ENCODE measurements at regions not wholly inside any gene's neighbourhood (a gene's known extent, or its start where the extent isn't known, plus 50 kb on each side); places are given as distances from the start of the nearest gene placed in this dataset.

DNA sequence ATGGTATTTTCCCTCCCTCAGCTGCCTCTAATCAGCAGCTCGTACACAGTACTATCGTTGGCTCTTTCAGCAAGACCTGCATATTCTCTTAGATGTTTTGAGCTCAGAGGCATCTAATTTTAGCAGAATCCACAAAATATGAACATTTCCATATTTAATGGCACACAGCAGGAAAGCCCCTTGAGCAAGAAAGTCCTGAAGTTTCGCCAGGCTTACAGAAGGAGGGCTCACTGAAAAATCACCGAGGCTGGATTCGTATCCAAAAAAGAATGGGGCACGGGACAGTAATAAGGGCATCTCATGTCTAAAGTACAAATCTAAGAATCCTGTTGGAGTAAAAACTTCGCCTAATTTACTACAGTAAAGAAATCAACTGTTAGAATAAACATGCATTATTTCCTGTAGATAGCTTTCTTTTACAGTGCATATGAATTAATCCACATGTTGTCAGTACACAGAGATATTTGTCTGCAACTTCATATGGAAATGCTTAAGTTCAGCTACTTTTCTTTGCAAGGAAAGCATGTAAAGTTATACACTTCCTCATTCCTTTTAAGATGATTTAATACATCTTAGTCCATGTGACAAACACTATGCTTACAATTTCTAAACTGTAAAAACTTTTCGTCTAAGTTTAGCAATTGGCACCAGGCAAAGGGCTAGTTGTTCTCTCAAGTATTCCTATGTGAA lies 1205.3 kb upstream of the ADGRL4 start:
- TF ChIP-seq, protein P1, sequence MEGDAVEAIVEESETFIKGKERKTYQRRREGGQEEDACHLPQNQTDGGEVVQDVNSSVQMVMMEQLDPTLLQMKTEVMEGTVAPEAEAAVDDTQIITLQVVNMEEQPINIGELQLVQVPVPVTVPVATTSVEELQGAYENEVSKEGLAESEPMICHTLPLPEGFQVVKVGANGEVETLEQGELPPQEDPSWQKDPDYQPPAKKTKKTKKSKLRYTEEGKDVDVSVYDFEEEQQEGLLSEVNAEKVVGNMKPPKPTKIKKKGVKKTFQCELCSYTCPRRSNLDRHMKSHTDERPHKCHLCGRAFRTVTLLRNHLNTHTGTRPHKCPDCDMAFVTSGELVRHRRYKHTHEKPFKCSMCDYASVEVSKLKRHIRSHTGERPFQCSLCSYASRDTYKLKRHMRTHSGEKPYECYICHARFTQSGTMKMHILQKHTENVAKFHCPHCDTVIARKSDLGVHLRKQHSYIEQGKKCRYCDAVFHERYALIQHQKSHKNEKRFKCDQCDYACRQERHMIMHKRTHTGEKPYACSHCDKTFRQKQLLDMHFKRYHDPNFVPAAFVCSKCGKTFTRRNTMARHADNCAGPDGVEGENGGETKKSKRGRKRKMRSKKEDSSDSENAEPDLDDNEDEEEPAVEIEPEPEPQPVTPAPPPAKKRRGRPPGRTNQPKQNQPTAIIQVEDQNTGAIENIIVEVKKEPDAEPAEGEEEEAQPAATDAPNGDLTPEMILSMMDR (conservative IDR thresholded peaks at IDR 0.05) = no peak
- Mint-ChIP-seq H3K27me3 (ENCODE audit: insufficient read depth) (no peaks in the 10 kb centered on the region), H3K4me3 (no peak overlapping the region), H3K27ac (no peak overlapping the region), H3K36me3 (ENCODE audit: low read depth) (no peaks in the 10 kb centered on the region), H3K4me1 (no peaks in the 10 kb centered on the region), H3K9me3 (no peaks in the 10 kb centered on the region)
- DNase-seq = no peak
- 93 to 96% methylated on average over 8 of the region's 8 CpGs for WGBS, 2 experiments (ENCODE audit: insufficient coverage in 1 of 2, insufficient read length in 1 of 2)
- no peak overlapping the region for H3K4me3 ChIP-seq (ENCODE audit: low read length)
- H3K9me3 ChIP-seq (ENCODE audit: control insufficient read depth, low read length) = no peaks in the 10 kb centered on the region
- no peak overlapping the region for H3K9ac ChIP-seq (ENCODE audit: extremely low read depth, low read length, poor library complexity, severe bottlenecking)
- no peak overlapping the region for H3K27ac ChIP-seq (ENCODE audit: low read depth, low read length)
- no peaks in the 10 kb centered on the region for H3K27me3 ChIP-seq (ENCODE audit: control insufficient read depth, insufficient read depth, low read length, poor library complexity, severe bottlenecking)
- no peaks in the 10 kb centered on the region for H3K36me3 ChIP-seq (ENCODE audit: control insufficient read depth, insufficient read depth, low read length)
- no peaks in the 10 kb centered on the region for H3K4me1 ChIP-seq (ENCODE audit: control insufficient read depth, insufficient read depth, low read length)

DNA sequence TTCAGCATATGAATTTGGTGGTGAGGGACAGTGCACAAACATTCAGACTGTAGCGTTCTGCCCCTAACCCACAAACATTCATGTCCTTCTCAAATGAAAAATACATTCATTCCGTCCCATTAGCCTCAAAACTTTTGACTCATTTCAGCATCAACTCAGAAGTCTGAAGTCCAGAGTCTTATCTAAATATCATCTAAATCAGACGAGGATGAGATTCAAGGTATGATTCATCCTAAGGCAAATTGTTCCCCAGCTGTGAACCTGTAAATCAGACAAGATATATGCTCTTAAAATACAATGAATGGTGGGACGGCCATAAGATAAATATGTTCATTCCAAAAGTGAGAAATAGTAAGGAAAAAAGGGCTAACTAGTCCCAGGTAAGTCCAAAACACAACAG lies 1195.6 kb upstream of the ADGRL4 start:
- H3K9me3 ChIP-seq (ENCODE audit: control insufficient read depth, low read length) = peaks cover 14% of the 10 kb centered on the region
- H3K4me3 ChIP-seq (ENCODE audit: low read length) = no peak overlapping the region
- no peaks in the 10 kb centered on the region for H3K27me3 ChIP-seq (ENCODE audit: control insufficient read depth, insufficient read depth, low read length, poor library complexity, severe bottlenecking)
- no peak for DNase-seq
- TF ChIP-seq, protein P1 (conservative IDR thresholded peaks at IDR 0.05) = no peak
- Mint-ChIP-seq H3K4me1 (no peaks in the 10 kb centered on the region), H3K9me3 (peaks cover 2% of the 10 kb centered on the region), H3K36me3 (ENCODE audit: low read depth) (no peaks in the 10 kb centered on the region), H3K27me3 (ENCODE audit: insufficient read depth) (no peaks in the 10 kb centered on the region), H3K27ac (no peak overlapping the region), H3K4me3 (no peak overlapping the region)
- no peaks in the 10 kb centered on the region for H3K36me3 ChIP-seq (ENCODE audit: control insufficient read depth, insufficient read depth, low read length)
- 90 to 100% methylated on average over 1 to 4 of the region's 4 CpGs for WGBS, 2 experiments (ENCODE audit: insufficient coverage in 1 of 2, insufficient read length in 1 of 2)
- no peaks in the 10 kb centered on the region for H3K4me1 ChIP-seq (ENCODE audit: control insufficient read depth, insufficient read depth, low read length)
- H3K9ac ChIP-seq (ENCODE audit: extremely low read depth, low read length, poor library complexity, severe bottlenecking) = no peak overlapping the region
- no peak overlapping the region for H3K27ac ChIP-seq (ENCODE audit: low read depth, low read length)

DNA sequence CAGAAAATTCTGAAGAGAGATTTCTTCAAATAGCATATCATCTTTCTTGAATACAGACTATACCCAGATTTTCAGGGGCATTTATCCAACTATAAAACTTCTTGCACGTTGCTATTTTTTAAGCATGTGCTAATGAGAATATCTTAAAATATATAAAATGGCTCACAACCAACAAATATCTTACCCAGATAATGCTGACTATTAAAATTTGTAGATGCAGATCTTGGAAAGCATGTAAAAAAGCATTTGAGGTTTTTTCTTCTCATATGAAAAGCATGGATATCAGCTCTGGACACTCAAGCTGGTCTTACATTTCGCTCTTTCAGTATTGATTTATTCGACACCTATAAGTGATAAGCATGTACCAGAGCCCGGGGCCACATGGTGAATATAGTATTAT lies 1187.7 kb upstream of the ADGRL4 start:
- no peaks in the 10 kb centered on the region for H3K4me1 ChIP-seq (ENCODE audit: control insufficient read depth, insufficient read depth, low read length)
- no peaks in the 10 kb centered on the region for H3K27me3 ChIP-seq (ENCODE audit: control insufficient read depth, insufficient read depth, low read length, poor library complexity, severe bottlenecking)
- no peaks in the 10 kb centered on the region for H3K27me3 Mint-ChIP-seq (ENCODE audit: insufficient read depth)
- TF ChIP-seq, protein P1 (conservative IDR thresholded peaks at IDR 0.05) = no peak
- H3K9me3 ChIP-seq (ENCODE audit: control insufficient read depth, low read length) = no peaks in the 10 kb centered on the region
- H3K9me3 Mint-ChIP-seq = no peaks in the 10 kb centered on the region
- H3K36me3 ChIP-seq (ENCODE audit: control insufficient read depth, insufficient read depth, low read length) = no peaks in the 10 kb centered on the region
- H3K4me3 Mint-ChIP-seq = no peak overlapping the region
- H3K27ac ChIP-seq (ENCODE audit: low read depth, low read length) = no peak overlapping the region
- H3K36me3 Mint-ChIP-seq (ENCODE audit: low read depth) = no peaks in the 10 kb centered on the region
- no peak for DNase-seq
- no peaks in the 10 kb centered on the region for H3K4me1 Mint-ChIP-seq
- H3K27ac Mint-ChIP-seq = no peak overlapping the region
- H3K9ac ChIP-seq (ENCODE audit: extremely low read depth, low read length, poor library complexity, severe bottlenecking) = no peak overlapping the region
- H3K4me3 ChIP-seq (ENCODE audit: low read length) = no peak overlapping the region
- WGBS, 2 experiments (ENCODE audit: insufficient coverage in 1 of 2, insufficient read length in 1 of 2) = 80 to 95% methylated on average over 1 to 3 of the region's 4 CpGs

All from endodermal cell (in vitro differentiated cells).